ENCODE measurements at regions not wholly inside any gene's neighbourhood (a gene's known extent, or its start where the extent isn't known, plus 50 kb on each side); places are given as distances from the start of the nearest gene placed in this dataset.

- no peaks in the 10 kb centered on the region for H3K9me3 ChIP-seq (ENCODE audit: insufficient read depth, low read depth, low read length)
- no peak overlapping the region for H3K27ac ChIP-seq (ENCODE audit: low read depth, low read length)
- FAIRE-seq, result no peak
- Mint-ChIP-seq H3K4me3 (ENCODE audit: unreplicated experiment) (no peak overlapping the region), H3K9me3 (ENCODE audit: unreplicated experiment) (peaks cover 4% of the 10 kb centered on the region), H3K27me3 (ENCODE audit: low read depth, unreplicated experiment) (peaks cover 49% of the 10 kb centered on the region), H3K27ac (ENCODE audit: unreplicated experiment) (no peak overlapping the region), H3K4me1 (ENCODE audit: low read depth, unreplicated experiment) (peaks cover 3% of the 10 kb centered on the region), H3K36me3 (ENCODE audit: low read depth, unreplicated experiment) (no peaks in the 10 kb centered on the region)
- H3K27me3 ChIP-seq (ENCODE audit: insufficient read depth, low read length), result peaks cover 3% of the 10 kb centered on the region
- no peaks in the 10 kb centered on the region for H3K4me1 ChIP-seq (ENCODE audit: insufficient read depth, low read length)
- DNase-seq (ENCODE audit: low read depth), result no peak
- no peak overlapping the region for H3K9ac ChIP-seq (ENCODE audit: low read length)
- no peak overlapping the region for H3K4me3 ChIP-seq (ENCODE audit: insufficient read depth, low read depth, low read length)
- no peaks in the 10 kb centered on the region for H4K20me1 ChIP-seq (ENCODE audit: insufficient read depth, low read length)
- no peak overlapping the region for H2AFZ ChIP-seq (ENCODE audit: low read depth, low read length)
- H3K36me3 ChIP-seq (ENCODE audit: insufficient read depth, low read length), result no peaks in the 10 kb centered on the region
- H3K4me2 ChIP-seq (ENCODE audit: low read length), result no peak overlapping the region
- TF ChIP-seq CTCF (IDR thresholded peaks at IDR 0.05; ENCODE audit: insufficient read depth, low read depth, low read length) (no peak), EZH2 (IDR thresholded peaks at IDR 0.05; ENCODE audit: insufficient read depth, low read length) (no peak)
- H3K79me2 ChIP-seq (ENCODE audit: insufficient read depth, low read length), result no peaks in the 10 kb centered on the region
Measured at GRCh38 chr11:44470854-44471253, 94.6 kb upstream of the CD82 start.

- no peak overlapping the region for H3K4me3 Mint-ChIP-seq (ENCODE audit: unreplicated experiment)
- H3K9me3 ChIP-seq (ENCODE audit: insufficient read depth, low read depth, low read length), result no peaks in the 10 kb centered on the region
- H4K20me1 ChIP-seq (ENCODE audit: insufficient read depth, low read length), result no peaks in the 10 kb centered on the region
- H3K4me3 ChIP-seq (ENCODE audit: insufficient read depth, low read depth, low read length), result no peak overlapping the region
- H3K27me3 ChIP-seq (ENCODE audit: insufficient read depth, low read length), result peaks cover 7% of the 10 kb centered on the region
- no peak overlapping the region for H3K27ac ChIP-seq (ENCODE audit: low read depth, low read length)
- H2AFZ ChIP-seq (ENCODE audit: low read depth, low read length), result no peak overlapping the region
- no peaks in the 10 kb centered on the region for H3K79me2 ChIP-seq (ENCODE audit: insufficient read depth, low read length)
- H3K36me3 Mint-ChIP-seq (ENCODE audit: low read depth, unreplicated experiment), result peaks cover 2% of the 10 kb centered on the region
- H3K36me3 ChIP-seq (ENCODE audit: insufficient read depth, low read length), result no peaks in the 10 kb centered on the region
- no peaks in the 10 kb centered on the region for H3K4me1 ChIP-seq (ENCODE audit: insufficient read depth, low read length)
- H3K9ac ChIP-seq (ENCODE audit: low read length), result no peak overlapping the region
- H3K4me1 Mint-ChIP-seq (ENCODE audit: low read depth, unreplicated experiment), result peaks cover 3% of the 10 kb centered on the region
- H3K27ac Mint-ChIP-seq (ENCODE audit: unreplicated experiment), result no peak overlapping the region
- TF ChIP-seq CTCF (IDR thresholded peaks at IDR 0.05; ENCODE audit: insufficient read depth, low read depth, low read length), result no peak
- TF ChIP-seq EZH2 (IDR thresholded peaks at IDR 0.05; ENCODE audit: insufficient read depth, low read length), result no peak
- FAIRE-seq (no peak), DNase-seq (ENCODE audit: low read depth) (no peak)
- no peak overlapping the region for H3K4me2 ChIP-seq (ENCODE audit: low read length)
- H3K9me3 Mint-ChIP-seq (ENCODE audit: unreplicated experiment), result peaks cover 8% of the 10 kb centered on the region
- peaks cover 52% of the 10 kb centered on the region for H3K27me3 Mint-ChIP-seq (ENCODE audit: low read depth, unreplicated experiment)
Measured at GRCh38 chr11:44471603-44472002, 93.9 kb upstream of the CD82 start.

DNA sequence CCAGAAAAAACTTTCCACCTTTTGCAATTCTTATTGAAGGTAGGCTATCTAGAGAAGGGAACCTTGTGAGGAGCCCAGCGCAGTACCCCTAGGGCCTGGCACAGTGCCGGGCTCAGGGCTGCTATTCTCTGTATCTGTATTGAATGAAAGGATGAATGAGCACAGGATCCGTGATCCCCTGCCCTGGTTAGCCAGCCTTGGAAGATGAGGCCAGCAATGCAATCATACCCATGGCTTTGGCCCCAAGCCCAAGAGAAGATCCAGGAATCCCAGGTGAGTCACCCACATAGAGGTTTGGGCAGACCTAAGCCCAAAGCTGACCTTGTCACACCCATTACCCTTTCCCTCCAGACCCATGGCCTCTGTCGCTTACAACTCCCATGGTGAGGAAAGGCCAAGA is 92.5 kb upstream of the CD82 start:
- no peak overlapping the region for H3K4me3 Mint-ChIP-seq (ENCODE audit: unreplicated experiment)
- no peaks in the 10 kb centered on the region for H3K79me2 ChIP-seq (ENCODE audit: insufficient read depth, low read length)
- DNase-seq (ENCODE audit: low read depth), result no peak
- H3K4me2 ChIP-seq (ENCODE audit: low read length), result no peak overlapping the region
- no peak overlapping the region for H3K4me3 ChIP-seq (ENCODE audit: insufficient read depth, low read depth, low read length)
- H3K36me3 Mint-ChIP-seq (ENCODE audit: low read depth, unreplicated experiment), result peaks cover 2% of the 10 kb centered on the region
- peaks cover 3% of the 10 kb centered on the region for H3K4me1 Mint-ChIP-seq (ENCODE audit: low read depth, unreplicated experiment)
- no peak overlapping the region for H3K27ac Mint-ChIP-seq (ENCODE audit: unreplicated experiment)
- H3K9ac ChIP-seq (ENCODE audit: low read length), result no peak overlapping the region
- no peak for FAIRE-seq
- no peak overlapping the region for H2AFZ ChIP-seq (ENCODE audit: low read depth, low read length)
- TF ChIP-seq CTCF (IDR thresholded peaks at IDR 0.05; ENCODE audit: insufficient read depth, low read depth, low read length), result no peak
- no peak for TF ChIP-seq EZH2 (IDR thresholded peaks at IDR 0.05; ENCODE audit: insufficient read depth, low read length)
- peaks cover 56% of the 10 kb centered on the region for H3K27me3 Mint-ChIP-seq (ENCODE audit: low read depth, unreplicated experiment)
- H3K27me3 ChIP-seq (ENCODE audit: insufficient read depth, low read length), result peaks cover 7% of the 10 kb centered on the region
- H3K9me3 Mint-ChIP-seq (ENCODE audit: unreplicated experiment), result peaks cover 15% of the 10 kb centered on the region
- H3K4me1 ChIP-seq (ENCODE audit: insufficient read depth, low read length), result no peaks in the 10 kb centered on the region
- no peaks in the 10 kb centered on the region for H3K9me3 ChIP-seq (ENCODE audit: insufficient read depth, low read depth, low read length)
- no peak overlapping the region for H3K27ac ChIP-seq (ENCODE audit: low read depth, low read length)
- H3K36me3 ChIP-seq (ENCODE audit: insufficient read depth, low read length), result no peaks in the 10 kb centered on the region
- H4K20me1 ChIP-seq (ENCODE audit: insufficient read depth, low read length), result no peaks in the 10 kb centered on the region

Measured in astrocyte (in vitro differentiated cells and primary cell).